Astrocyte of the spinal cord (primary cell): ENCODE measurements at regions not wholly inside any gene's neighbourhood (a gene's known extent, or its start where the extent isn't known, plus 50 kb on each side); places are given as distances from the start of the nearest gene placed in this dataset.

Source experiments
- DNase-seq: peaks from one replicate; pipeline ENCODE4 v3.0.0; 2011; ENCODE audit warnings: low read depth, low spot score
- H3K4me3 ChIP-seq: 2 replicates; pipeline ENCODE4 v1.5.1; 2011; ENCODE audit warnings: low read depth, mild to moderate bottlenecking, low read length, moderate library complexity
- CTCF ChIP-seq: IDR thresholded peaks from 2 replicates; pipeline ENCODE4 v1.5.1; 2012; ENCODE audit warnings: low read depth, mild to moderate bottlenecking, low read length, inconsistent platforms
- in situ Hi-C: cut with HindIII; loops from 2 replicates; pipeline ENCODE4 v1.10.0; 2017; ENCODE audit warnings: low sequenced_read_pairs

GRCh38 chr2:12428786-12429185 lies 287.9 kb upstream of the TRIB2 start:
- no peak for TF ChIP-seq CTCF
- no peak overlapping the region for H3K4me3 ChIP-seq
- DNase-seq, result peak; percentile 73
- in situ Hi-C loops, result no loop called here

GRCh38 chr2:12429779-12430406 lies 286.8 kb upstream of the TRIB2 start:
- no peak for TF ChIP-seq CTCF
- DNase-seq, result peak; percentile 66
- no peak overlapping the region for H3K4me3 ChIP-seq
- in situ Hi-C loops, result no loop called here

GRCh38 chr2:12430407-12431133 lies 286.2 kb upstream of the TRIB2 start:
- peak; percentile 49 for DNase-seq
- H3K4me3 ChIP-seq, result no peak overlapping the region
- in situ Hi-C loops, result no loop called here

GRCh38 chr2:12432985-12433625 lies 283.6 kb upstream of the TRIB2 start:
- peak; percentile 69 for DNase-seq
- no peak for TF ChIP-seq CTCF
- no peak overlapping the region for H3K4me3 ChIP-seq
- in situ Hi-C loops, result no loop called here

More at GRCh38 chr2:12430407-12431133, 286.2 kb upstream of the TRIB2 start:
- no peak for TF ChIP-seq CTCF

GRCh38 chr2:12433626-12433990 lies 283.1 kb upstream of the TRIB2 start:
- H3K4me3 ChIP-seq, result no peak overlapping the region
- DNase-seq, result no peak
- in situ Hi-C loops, result no loop called here
- TF ChIP-seq CTCF, result no peak

GRCh38 chr2:12434630-12435098 lies 282.1 kb upstream of the TRIB2 start:
- H3K4me3 ChIP-seq, result no peak overlapping the region
- in situ Hi-C loops, result no loop called here
- no peak for DNase-seq

More at GRCh38 chr2:12434630-12435098, 282.1 kb upstream of the TRIB2 start:
- TF ChIP-seq CTCF, result no peak
